ENCODE measurements at regions not wholly inside any gene's neighbourhood (a gene's known extent, or its start where the extent isn't known, plus 50 kb on each side); places are given as distances from the start of the nearest gene placed in this dataset.
"Not testable (repeated sequence)": the region's sequence is repeated elsewhere in the genome, so short reads cannot be mapped to it uniquely, and the experiment has no call there.

DNA sequence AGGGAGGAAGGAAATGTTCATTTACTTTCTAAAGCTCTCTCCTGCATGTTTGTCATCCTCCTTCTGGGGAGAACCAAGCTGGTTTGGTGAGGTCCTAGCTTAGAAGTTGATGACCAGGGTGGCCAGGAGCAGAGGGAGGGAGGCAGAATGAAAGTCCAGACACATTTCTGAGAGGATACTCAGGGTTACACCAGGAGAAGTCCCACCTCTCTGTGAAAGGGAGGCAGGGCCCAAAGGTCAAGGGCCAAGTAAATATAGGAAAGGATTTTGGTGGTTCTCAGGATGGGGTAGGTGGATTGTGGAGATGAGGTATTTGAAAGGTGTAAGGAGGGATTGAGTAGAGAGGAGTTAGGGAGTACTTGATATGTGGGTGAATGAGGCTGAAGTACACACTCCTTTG, 58.0 kb upstream of the FBXO11 start:
- no peak for DNase-seq

DNA sequence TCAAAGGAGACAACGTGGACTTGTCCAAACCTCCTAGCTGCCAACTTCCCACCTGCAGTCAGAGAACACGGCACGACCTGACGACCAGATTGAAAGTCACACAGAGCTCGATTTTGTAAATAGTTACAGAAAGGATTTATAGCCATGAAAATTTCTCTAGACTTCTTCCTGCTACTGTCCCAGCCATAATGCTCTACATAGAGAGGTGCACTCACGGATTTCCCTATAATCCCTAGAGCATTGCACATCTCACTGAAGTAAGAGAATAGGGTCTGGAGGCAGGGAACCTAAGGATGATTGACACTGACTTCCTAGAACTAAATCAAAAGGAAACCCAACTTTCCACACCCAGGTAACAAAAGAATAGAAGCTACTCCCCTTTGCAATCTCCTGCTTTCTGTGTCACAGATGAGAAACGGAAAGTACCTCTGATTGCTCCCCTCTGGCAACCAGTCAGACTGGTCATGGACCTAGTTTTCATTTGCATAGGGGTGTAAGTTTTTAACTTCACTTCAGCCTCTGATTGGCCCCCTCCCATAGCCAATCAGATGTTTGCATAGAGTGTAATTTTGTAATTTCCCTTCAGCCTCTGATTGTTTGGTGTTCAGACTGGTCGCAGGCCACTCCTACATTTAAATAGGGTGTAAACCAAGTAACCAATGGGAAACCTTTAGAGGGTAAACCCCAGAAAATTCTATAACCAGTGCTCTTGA, 58.6 kb upstream of the FBXO11 start:
- DNase-seq = no peak

DNA sequence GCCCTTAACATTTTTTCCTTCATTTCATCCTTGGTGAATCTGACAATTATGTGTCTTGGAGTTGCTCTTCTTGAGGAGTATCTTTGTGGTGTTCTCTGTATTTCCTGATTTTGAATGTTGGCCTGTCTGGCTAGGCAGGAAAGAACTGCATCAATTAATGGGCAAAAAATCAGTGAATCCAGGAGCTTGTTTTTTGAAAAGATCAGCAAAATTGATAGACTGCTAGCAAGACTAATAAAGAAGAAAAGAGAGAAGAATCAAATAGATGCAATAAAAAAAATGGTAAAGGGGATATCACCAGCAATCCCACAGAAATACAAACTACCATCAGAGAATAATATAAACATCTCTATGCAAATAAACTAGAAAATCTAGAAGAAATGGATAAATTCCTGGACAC, 70.4 kb upstream of the FBXO11 start:
- not testable (repeated sequence) for DNase-seq

DNA sequence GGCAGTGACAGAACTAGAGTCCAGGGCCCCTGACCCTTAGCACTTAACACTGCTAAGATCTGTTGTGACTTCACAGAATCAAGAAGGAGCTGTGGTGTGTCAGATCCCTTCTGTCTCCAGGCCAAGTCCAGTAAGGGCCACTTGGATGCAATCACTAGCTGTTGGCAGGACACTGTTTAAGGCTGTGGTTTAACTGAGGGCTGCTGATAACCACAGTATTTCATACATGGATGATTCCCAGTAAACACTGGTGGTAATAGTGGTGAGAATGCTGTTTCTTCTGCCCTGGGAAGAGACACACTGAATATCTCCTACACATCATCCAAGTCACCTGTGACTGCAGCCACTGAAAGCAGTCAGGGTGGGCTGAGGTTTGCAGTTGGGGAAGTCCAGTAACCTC, 77.7 kb upstream of the FBXO11 start:
- no peak for DNase-seq

DNA sequence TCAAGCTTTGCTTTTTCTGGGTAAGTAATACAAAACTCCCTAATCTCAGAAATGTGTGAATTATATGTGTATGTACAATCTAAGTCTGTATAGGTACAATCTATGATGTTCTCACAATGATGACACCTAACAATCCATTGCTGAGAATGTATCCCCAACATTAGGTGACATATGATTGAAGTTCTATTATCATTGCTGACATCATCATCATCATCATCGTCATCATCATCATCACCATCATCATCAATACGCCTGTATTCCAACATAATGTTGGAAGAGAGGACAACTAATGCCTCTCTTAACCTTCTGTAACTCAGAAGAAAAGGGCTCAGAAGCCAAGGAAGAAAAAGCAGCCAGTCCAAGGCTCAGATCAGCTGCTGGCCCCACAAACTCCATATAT, 84.2 kb upstream of the FBXO11 start:
- no peak for DNase-seq

DNA sequence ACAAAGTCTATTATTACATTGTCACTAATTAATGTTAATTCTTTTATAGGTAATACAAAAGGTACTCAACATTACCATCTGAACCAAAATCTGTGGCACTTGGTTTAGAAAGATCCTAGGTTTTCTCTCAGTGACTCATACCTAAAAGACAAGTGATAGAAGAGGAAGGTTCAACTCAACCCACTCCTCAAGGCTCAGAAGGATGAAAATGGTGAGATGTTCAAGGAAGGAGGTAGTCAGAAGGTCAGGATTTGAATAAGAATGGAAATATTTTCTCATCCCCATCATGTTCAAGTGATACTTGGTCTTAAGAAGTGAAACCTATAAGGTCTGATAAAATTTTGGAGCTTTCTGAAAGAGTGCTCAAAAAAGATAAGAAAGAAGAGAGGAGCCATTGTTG, 86.4 kb upstream of the FBXO11 start:
- no peak for DNase-seq

DNA sequence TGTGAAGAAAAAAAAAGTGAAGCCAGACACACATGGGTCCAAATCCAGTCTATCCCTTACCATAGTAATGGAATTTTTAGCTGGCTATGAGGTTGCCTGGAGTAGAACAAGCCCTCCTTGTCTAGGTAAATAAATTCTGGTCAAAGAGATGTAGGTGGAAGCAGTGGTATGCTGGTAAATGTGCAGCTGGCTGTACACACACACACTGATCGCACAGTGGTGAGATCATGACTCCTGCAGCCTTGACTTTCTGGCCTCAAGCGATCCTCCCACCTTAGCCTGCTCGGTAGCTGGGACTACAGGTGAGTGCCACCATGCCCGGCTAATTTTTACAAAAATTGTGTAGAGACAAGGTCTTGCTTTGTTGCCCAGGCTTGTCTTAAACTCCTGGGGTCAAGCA, 90.5 kb upstream of the FBXO11 start:
- DNase-seq = no peak

DNA sequence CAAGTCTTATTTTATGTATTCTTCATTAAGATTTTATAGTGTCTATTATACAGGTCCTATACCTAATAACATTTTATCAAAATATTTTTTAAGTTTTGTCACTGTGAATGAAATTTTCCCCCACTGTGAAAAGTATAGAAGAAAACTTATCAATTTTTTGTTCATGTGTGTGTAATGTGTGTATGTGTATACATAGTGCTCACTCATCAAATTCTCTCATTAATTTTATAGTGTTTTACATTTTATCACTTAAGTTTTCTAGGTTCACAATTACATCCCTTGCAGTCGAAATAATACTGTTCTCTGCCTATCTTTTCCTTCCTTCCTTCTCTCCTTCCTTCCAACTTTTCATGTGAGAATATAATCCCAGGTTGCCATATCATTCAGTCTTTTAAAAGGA, 93.2 kb upstream of the FBXO11 start:
- no peak for DNase-seq

DNA sequence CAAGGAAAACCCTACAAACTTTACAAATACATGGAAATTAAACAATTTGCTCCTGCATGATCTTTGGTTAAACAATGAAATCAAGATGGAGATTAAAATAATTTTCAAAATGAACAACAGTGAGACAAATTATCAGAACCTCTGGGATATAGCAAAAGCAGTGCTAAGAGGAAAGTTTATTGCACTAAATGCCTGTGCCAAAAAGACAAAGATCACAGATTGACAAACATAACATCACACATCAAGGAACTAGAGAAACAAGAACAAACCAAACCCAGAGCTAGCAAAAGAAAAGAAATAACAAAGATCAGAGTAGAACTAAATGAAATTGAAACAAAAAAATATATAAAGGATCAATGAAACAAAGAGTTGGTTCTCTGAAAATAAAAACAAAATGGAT, 95.2 kb upstream of the FBXO11 start:
- no peak for DNase-seq

DNA sequence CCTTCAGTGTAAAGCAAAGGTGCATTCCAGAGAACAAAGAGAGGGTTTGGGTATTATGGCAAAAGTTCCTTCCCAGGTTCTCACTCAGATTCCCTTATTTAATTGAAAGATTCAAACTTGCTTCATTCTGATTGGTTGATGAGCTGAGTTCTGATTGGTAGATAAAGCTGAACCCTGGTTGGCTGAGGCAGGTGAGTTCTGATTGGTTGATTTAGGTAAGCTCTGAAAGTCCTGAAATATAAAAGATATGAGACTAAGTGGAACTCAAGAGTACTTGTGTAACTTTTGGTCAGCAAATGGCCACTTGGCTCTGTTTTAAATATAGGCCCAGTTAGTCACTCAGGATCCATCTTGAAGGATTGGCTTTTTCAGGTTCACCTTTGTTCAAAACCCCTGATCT, 99.8 kb upstream of the FBXO11 start:
- no peak for DNase-seq

DNA sequence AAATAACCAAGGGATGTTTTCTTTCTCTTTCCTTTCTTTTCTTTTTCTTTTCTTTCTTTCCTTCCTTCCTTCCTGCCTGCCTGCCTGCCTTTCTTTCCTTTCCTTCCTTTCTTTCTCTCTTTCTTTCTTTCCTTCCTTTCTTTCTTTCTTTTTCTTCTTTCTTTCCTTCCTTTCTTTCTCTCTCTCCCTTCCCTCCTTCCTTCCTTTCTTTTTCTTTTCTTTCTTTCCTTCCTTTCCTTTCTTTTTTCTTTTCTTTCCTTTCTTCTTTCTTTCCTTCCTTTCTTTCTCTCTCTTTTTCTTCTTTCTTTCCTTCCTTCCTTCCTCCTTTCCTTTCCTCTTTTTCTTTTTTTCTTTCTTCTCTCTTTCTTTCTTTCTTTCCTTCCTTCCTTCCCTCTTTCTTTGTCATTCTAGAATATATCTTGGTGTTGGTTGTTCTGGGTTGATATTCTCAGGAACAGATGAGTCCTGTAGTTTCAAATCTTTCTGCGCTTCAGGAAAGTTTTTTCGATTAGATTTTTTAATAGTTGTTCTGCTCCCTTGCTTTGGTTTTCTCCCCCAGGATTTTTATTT, 101.5 kb upstream of the FBXO11 start:
- no peak for DNase-seq

DNA sequence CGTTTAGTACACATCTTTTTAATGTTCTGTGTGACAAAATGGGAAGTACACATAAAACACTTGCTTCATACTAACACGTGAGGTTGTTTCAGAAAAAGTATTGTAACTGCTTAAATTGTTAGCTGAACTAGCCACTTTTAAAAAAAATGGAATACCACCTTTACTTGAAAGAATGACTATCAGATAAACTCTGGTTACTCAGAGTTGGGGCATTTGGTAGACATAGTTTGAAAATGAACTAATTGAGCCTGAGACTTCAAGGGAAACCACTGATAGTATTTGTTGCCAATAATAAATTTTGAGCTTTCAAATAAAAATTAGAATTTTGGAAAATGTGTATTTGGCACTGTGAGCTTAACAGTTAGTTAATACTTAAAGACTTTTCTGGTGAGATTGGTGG, 103.0 kb upstream of the FBXO11 start:
- DNase-seq = no peak

DNA sequence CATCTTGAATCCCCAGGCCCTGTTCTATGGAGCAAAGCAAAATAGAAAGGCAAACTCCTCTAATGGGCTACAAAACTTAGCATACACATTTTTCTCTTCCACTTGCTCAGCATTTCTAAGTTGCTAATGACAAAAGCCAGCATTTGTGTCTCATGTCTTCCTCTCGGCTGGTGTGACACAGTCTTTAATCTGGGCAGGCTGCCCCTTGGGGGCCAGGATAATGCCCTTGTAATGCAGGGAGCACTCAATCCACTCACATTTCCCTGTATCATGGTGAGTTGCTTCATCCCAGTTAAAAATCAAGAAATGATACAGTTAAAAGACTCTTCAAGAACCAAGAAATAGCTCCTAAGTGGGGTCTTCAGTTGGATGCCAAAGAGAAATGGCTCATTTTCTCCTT, 109.1 kb upstream of the FBXO11 start:
- no peak for DNase-seq

DNA sequence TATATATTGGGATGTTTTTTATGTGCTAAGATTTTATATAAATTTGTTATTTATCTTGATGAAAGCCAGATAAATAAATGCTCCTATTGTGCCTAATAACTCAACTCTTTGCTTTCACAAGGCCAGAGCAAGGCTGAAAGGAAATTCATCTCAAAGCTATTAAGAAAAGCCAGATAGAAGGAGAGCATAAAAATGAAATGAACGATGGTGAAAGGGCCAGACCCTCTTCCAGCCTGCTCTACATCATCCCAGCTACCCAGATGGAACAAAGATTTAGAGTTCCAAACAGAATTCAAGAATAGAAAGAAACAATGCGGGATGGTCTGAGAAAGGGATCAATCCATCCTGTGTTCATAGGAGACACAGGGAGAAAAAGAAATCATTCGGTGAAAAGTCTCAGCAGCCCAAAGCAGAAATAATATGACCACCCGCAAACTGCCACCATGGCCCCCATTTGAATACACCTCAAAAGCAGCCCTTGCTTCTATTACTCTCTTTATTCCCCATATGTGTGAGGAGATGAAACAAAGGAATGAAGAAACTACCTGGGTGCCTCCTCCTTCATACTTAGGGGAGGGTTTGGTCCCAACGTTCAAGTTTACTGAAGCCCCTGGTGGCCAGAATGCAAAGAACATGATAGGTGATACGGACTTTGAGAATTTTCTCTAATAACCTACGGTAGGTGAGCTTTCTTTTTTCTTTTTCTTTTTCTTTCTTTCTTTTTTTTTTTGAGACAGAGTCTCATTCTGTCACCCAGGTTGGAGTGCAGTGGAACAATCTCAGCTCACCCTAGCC, 110.1 kb upstream of the FBXO11 start:
- no peak for DNase-seq

DNA sequence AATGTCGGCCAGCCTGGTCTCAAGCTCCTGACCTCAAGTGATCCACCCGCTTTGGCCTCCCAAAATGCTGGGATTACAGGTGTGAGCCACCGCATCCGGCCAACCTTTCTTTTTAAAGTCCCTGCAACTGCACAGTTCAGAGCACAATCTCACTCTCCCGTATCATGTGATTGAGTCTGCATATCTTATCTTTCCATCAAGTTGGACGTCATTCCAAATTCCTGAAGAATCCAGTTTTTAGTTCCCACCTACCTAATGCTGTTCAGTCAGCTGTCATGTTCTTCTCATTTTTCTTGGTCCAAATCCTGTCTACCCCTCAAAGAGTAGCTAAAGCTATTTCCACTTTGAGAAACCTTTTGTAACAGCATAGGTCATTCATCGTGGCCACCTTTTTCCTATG, 110.8 kb upstream of the FBXO11 start:
- no peak for DNase-seq

DNA sequence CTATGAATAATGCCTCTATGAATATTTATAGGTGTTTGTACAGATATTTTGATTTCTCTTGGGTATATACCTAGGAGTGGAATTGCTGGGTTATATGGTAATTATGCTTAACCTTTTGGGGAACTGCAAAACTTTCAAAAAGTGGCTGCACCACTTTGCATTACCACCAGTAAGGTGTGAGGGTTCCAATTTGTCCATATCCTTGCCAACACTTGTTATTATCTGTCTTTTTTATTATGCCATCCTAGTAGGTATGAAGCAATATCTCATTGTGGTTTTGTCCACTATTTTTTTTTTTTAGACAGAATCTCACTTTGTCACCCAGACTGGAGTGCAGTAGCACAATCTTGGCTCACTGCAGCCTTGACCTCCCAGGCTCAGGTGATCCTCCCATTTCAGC, 112.2 kb upstream of the FBXO11 start:
- no peak for DNase-seq

DNA sequence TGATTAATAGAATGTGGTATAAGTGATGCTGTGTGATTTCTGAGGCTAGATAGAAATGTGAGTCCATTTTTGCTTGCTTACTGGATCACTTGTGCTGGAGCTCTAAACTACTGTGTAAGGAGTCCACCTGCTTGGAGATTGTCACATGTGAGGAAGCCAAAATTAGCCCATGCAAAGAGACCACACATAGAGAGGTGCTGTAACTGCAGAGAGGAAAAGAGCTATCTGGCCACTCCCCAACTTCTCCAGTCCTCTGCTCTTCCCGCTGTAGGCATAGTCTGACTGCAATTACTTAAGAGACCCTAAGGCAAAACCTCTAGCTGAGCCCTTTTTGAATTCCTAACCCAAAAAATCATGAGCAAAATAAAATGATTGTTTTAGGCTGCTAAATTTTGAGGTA, 120.6 kb upstream of the FBXO11 start:
- DNase-seq = no peak

DNA sequence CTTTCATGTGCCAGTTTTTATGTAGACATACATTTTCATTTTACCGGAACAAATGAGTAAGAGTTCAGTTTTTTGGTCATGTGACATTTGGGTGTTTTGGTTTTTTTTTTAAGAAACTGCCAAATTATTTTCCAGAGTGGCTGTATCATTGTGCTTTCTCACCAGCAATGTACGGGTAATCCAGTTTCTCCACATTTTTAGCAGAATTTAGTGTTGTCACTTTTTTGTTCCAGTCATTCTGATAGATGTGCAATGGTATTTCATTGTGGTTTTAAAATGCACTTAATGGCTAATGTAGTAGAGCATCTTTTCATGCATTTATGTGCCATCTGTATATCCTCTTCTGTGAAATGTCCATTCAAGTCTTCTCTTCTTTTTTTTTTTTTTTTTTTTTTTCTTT, 126.5 kb upstream of the FBXO11 start:
- DNase-seq = no peak

DNA sequence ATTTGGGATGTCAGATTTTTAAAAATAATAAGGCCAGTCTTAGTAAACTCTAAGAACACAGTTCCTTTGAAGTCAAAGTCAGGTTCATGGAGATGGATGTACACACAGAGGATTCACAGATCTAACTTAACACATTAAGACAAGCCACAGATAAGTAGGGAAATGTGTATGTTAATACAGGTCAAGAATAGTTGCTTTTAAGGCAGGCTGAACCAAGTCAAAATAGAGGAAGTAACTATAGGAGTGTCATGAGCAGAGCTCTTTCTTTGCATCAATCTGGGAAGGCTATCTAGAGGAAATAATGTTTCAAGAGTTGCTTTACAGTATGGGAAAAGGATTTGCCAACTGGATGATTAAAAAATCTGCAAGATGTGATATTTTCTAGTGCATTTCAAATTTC, 128.0 kb upstream of the FBXO11 start:
- no peak for DNase-seq

DNA sequence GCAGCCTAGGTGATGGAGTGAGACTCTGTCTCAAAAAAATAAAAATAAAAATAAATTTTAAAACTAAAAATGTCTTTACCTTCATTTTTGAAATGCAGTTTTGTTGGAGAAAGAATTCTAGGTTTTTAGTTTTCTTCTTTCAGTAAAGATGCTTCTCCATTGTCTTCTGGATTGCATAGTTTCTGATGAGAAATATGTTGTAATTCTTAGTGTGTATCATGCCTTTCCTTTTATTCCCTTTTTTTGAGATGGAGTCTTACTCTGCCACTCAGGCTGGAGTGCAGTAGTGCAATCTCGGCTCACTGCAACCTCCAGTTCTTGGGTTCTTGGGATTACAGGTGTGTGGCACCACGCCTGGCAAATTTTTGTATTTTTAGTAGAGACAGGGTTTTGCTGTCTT, 130.0 kb upstream of the FBXO11 start:
- no peak for DNase-seq

DNA sequence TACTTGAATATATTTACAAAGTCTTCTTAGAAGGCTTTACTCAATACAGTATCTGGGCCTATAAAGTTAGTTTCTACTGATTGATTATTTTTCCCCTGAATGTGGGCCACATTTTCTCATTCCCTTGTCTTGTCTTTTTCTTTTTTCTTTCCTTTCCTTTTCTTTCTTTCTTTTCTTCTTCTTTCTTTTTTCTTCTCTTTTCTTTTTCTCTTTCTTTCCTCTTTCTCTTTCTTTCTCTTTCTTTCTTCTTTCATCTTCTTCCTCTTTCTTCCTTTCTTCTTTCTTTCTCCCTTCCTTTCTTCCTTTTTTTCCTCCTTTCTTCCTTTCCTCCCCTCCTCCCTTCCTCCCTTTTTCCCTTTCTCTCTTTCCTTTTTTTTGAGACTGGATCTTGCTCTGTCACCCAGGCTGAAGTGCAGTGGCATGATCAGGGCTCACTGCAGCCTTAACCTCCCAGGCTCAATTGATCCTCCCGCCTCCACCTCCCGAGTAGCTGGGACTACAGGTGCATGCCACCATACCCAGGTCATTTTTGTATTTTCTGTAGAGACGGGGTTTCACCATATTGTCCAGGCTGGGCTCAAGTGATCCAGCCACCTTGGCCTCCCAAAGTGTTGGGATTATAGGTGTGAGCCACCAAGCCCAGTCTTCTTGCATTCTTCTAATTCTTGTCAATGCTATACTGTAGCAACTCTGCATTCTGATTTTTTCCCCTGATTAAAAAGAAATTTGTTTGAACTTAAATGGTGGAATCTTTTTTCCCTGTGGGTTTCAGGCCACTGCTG, 133.1 kb upstream of the FBXO11 start:
- no peak for DNase-seq

DNA sequence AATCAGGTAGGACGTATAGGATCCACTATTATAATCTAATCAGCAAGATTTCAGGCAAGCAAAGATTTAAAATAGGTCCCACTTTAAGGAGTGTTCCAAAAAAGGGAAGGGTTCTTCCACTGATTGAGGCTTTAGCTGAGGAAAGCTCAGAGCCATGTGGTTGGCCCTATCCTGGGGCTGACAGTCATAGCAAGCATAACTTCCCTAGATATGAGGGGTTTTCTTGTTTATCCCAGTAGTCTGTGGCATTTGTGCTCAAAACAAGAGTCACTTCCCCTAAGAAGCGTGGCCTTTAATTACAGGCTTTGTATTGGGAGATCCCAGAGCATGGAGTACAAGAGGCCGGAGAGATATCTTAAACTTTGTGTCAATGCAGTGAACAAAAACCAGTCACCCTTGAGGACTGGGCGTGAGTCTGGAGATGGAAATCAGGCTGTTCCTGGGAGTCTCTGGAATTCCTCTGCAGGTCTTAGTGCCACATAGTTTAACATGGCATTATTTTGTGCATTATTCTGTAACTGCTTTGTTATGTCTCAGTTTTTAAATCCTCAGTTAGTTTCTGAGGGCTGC, 136.9 kb upstream of the FBXO11 start:
- no peak for DNase-seq

DNA sequence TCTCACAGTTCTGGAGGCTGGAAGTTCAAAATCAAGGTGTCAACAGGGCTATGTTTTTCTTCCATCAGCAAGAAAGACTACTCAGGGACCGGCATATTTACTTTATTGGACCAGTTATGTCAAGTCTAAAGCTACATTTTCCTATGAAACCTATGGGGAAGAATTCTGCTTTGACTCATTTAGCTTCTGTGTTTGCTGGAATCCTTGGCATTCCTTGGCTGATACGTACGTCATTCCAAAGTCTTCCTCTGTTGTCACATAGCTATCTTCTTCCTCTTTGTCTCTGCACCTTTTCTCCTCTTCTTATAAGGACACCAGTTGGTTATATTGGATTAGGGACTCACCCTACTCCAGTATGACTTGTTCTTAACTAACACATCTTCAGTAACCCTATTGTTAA, 137.4 kb upstream of the FBXO11 start:
- DNase-seq = no peak

Measured in NCI-H2171 treated with DMSO at 0.1 percent for 48 hours (cell line).